8988T (cell line): ENCODE measurements at regions not wholly inside any gene's neighbourhood (a gene's known extent, or its start where the extent isn't known, plus 50 kb on each side); places are given as distances from the start of the nearest gene placed in this dataset.
"Not testable (repeated sequence)": the region's sequence is repeated elsewhere in the genome, so short reads cannot be mapped to it uniquely, and the experiment has no call there.

Experiments
- DNase-seq: peaks from one replicate; pipeline ENCODE4 v3.0.0; 2011

GRCh38 chr9:26142631-26143030, 464.4 kb upstream of the TUSC1 start:
- no peak for DNase-seq

GRCh38 chr9:26142201-26142600, 464.0 kb upstream of the TUSC1 start:
- DNase-seq = no peak

GRCh38 chr9:26133537-26133936, 455.3 kb upstream of the TUSC1 start:
- no peak for DNase-seq

- DNase-seq = no peak
Measured at GRCh38 chr9:26132746-26133312, 454.6 kb upstream of the TUSC1 start.

GRCh38 chr9:26131886-26132285, 453.6 kb upstream of the TUSC1 start:
- no peak for DNase-seq

- no peak for DNase-seq
Measured at GRCh38 chr9:26129217-26129616, 451.0 kb upstream of the TUSC1 start.

GRCh38 chr9:26125693-26126092, 447.4 kb upstream of the TUSC1 start:
- no peak for DNase-seq

GRCh38 chr9:26116085-26116484, 437.8 kb upstream of the TUSC1 start:
- not testable (repeated sequence) for DNase-seq

GRCh38 chr9:26112724-26113123, 434.5 kb upstream of the TUSC1 start:
- no peak for DNase-seq

GRCh38 chr9:26086396-26086795, 408.2 kb upstream of the TUSC1 start:
- no peak for DNase-seq

GRCh38 chr9:26081847-26082246, 403.6 kb upstream of the TUSC1 start:
- no peak for DNase-seq

- DNase-seq = no peak
Measured at GRCh38 chr9:26078706-26079105, 400.5 kb upstream of the TUSC1 start.

- no peak for DNase-seq
Measured at GRCh38 chr9:26077860-26078259, 399.6 kb upstream of the TUSC1 start.

- DNase-seq = no peak
Measured at GRCh38 chr9:26067608-26068007, 389.4 kb upstream of the TUSC1 start.

- no peak for DNase-seq
Measured at GRCh38 chr9:26066237-26066636, 388.0 kb upstream of the TUSC1 start.

- no peak for DNase-seq
Measured at GRCh38 chr9:26061948-26062575, 383.8 kb upstream of the TUSC1 start.

GRCh38 chr9:26058111-26058895, 380.1 kb upstream of the TUSC1 start:
- DNase-seq = no peak

- no peak for DNase-seq
Measured at GRCh38 chr9:26057050-26057449, 378.8 kb upstream of the TUSC1 start.

- no peak for DNase-seq
Measured at GRCh38 chr9:26054600-26055520, 376.6 kb upstream of the TUSC1 start.

- no peak for DNase-seq
Measured at GRCh38 chr9:26053954-26054353, 375.7 kb upstream of the TUSC1 start.

- DNase-seq = no peak
Measured at GRCh38 chr9:26043431-26043830, 365.2 kb upstream of the TUSC1 start.

- no peak for DNase-seq
Measured at GRCh38 chr9:26034786-26035185, 356.5 kb upstream of the TUSC1 start.

- no peak for DNase-seq
Measured at GRCh38 chr9:26033336-26033735, 355.1 kb upstream of the TUSC1 start.
